Liver (tissue), 7 donors: ENCODE measurements at regions not wholly inside any gene's neighbourhood (a gene's known extent, or its start where the extent isn't known, plus 50 kb on each side); places are given as distances from the start of the nearest gene placed in this dataset.
A peak's percentile ranks its signal among the peaks of the same experiment; 100 is the strongest.

Experiments
- DNase-seq: peaks from one replicate; pipeline ENCODE4 v3.0.0-alpha.2; 2017; ENCODE audit warnings: low spot score
- H3K27ac ChIP-seq, 2 donors: one replicate each; pipeline ENCODE4 v1.7.0; 2013; ENCODE audit warnings: inconsistent platforms in 2 of 2, low read length in 2 of 2, control low read depth in 1 of 2, low read depth in 1 of 2, mild to moderate bottlenecking in 1 of 2
- H3K27me3 ChIP-seq, 4 donors: one replicate each; pipeline versions ENCODE4 v1.6.1 to v1.7.0; 2013; ENCODE audit warnings: low read length in 3 of 4, inconsistent platforms in 1 of 4, mild to moderate bottlenecking in 1 of 4, moderate library complexity in 1 of 4; ENCODE audit not compliant: control insufficient read depth in 4 of 4, insufficient read depth in 4 of 4
- H3K36me3 ChIP-seq, 4 donors: one replicate each; pipeline versions ENCODE4 v1.6.1 to v1.7.0; 2013; ENCODE audit warnings: low read length in 3 of 4, mild to moderate bottlenecking in 3 of 4, low read depth in 1 of 4, moderate library complexity in 1 of 4; ENCODE audit not compliant: control insufficient read depth in 4 of 4, insufficient read depth in 3 of 4
- H3K4me1 ChIP-seq, 4 donors: one replicate each; pipeline versions ENCODE4 v1.6.1 to v1.7.0; 2013; ENCODE audit warnings: low read length in 3 of 4, mild to moderate bottlenecking in 3 of 4, moderate library complexity in 1 of 4; ENCODE audit not compliant: control insufficient read depth in 4 of 4, insufficient read depth in 4 of 4
- H3K4me3 ChIP-seq, 3 donors: one replicate each; pipeline versions ENCODE4 v1.6.1 to v1.7.0; 2013; ENCODE audit warnings: low read length in 3 of 3, control low read depth in 1 of 3, low read depth in 1 of 3, mild to moderate bottlenecking in 1 of 3
- H3K9ac ChIP-seq, 2 donors: one replicate each; pipeline ENCODE4 v1.7.0; 2013; ENCODE audit warnings: low read length in 2 of 2, mild to moderate bottlenecking in 2 of 2, moderate library complexity in 2 of 2, control low read depth in 1 of 2, low read depth in 1 of 2
- H3K9me3 ChIP-seq, 4 donors: one replicate each; pipeline versions ENCODE4 v1.6.1 to v1.7.0; 2013; ENCODE audit warnings: low read length in 3 of 4; ENCODE audit not compliant: control insufficient read depth in 4 of 4
- ATF3 ChIP-seq: IDR thresholded peaks from 2 replicates; pipeline ENCODE4 v1.6.1; 2016; ENCODE audit warnings: antibody characterized with exemption
- CTCF ChIP-seq: fragments of 150-350 bp; IDR thresholded peaks from 2 replicates; pipeline ENCODE4 v1.5.1; 2017; ENCODE audit warnings: improper control_type of control experiment, low read depth, low read length; ENCODE audit not compliant: missing input control
- EGR1 ChIP-seq, 2 donors: IDR thresholded peaks; 2 replicates each; pipeline ENCODE4 v1.6.1; 2016 to 2018; ENCODE audit warnings: antibody characterized with exemption in 2 of 2, low read depth in 2 of 2
- FOXA1 ChIP-seq: IDR thresholded peaks from 2 replicates; pipeline ENCODE4 v1.6.1; 2016; ENCODE audit warnings: antibody characterized with exemption
- FOXA2 ChIP-seq: IDR thresholded peaks from 2 replicates; pipeline ENCODE4 v1.6.1; 2016; ENCODE audit warnings: antibody characterized with exemption
- GABPA ChIP-seq, 2 donors: IDR thresholded peaks in 1 of 2; conservative IDR thresholded peaks in 1 of 2; 2 replicates each; pipeline ENCODE4 v1.6.1; 2016; ENCODE audit warnings: antibody characterized with exemption in 2 of 2, mild to moderate bottlenecking in 1 of 2, moderate library complexity in 1 of 2
- HNF4A ChIP-seq, 2 donors: conservative IDR thresholded peaks; 2 replicates each; pipeline ENCODE4 v1.6.1; 2016; ENCODE audit warnings: antibody characterized with exemption in 2 of 2, mild to moderate bottlenecking in 2 of 2
- HNF4G ChIP-seq: IDR thresholded peaks from 2 replicates; pipeline ENCODE4 v1.6.1; 2016; ENCODE audit warnings: antibody characterized with exemption
- JUND ChIP-seq, 2 donors: IDR thresholded peaks; 2 replicates each; pipeline ENCODE4 v1.6.1; 2016; ENCODE audit warnings: antibody characterized with exemption in 2 of 2
- MAX ChIP-seq: IDR thresholded peaks from 2 replicates; pipeline ENCODE4 v1.6.1; 2016; ENCODE audit warnings: antibody characterized with exemption
- NR2F2 ChIP-seq: IDR thresholded peaks from 2 replicates; pipeline ENCODE4 v1.6.1; 2016; ENCODE audit warnings: antibody characterized with exemption
- RAD21 ChIP-seq, 2 donors: IDR thresholded peaks; 2 replicates each; pipeline ENCODE4 v1.6.1; 2016; ENCODE audit warnings: antibody characterized with exemption in 2 of 2, mild to moderate bottlenecking in 2 of 2
- REST ChIP-seq: IDR thresholded peaks from 2 replicates; pipeline ENCODE4 v1.6.1; 2016; ENCODE audit warnings: antibody characterized with exemption, mild to moderate bottlenecking
- RXRA ChIP-seq, 2 donors: IDR thresholded peaks; 2 replicates each; pipeline ENCODE4 v1.6.1; 2017 to 2018; ENCODE audit warnings: antibody characterized with exemption in 2 of 2, mild to moderate bottlenecking in 1 of 2
- SP1 ChIP-seq: IDR thresholded peaks from 2 replicates; pipeline ENCODE4 v1.6.1; 2018; ENCODE audit warnings: antibody characterized with exemption, mild to moderate bottlenecking
- TAF1 ChIP-seq: conservative IDR thresholded peaks from 2 replicates; pipeline ENCODE4 v1.6.1; 2016; ENCODE audit warnings: antibody characterized with exemption, mild to moderate bottlenecking
- YY1 ChIP-seq: IDR thresholded peaks from 2 replicates; pipeline ENCODE4 v1.6.1; 2016; ENCODE audit warnings: antibody characterized with exemption, mild to moderate bottlenecking
- ZBTB33 ChIP-seq: IDR thresholded peaks from 2 replicates; pipeline ENCODE4 v1.6.1; 2016; ENCODE audit warnings: antibody characterized with exemption
- donor health status: healthy.
- donor health status: healthy.
- donor health status: healthy.
- donor health status: healthy.

- TF ChIP-seq MAX, result peak; percentile 92
- TF ChIP-seq JUND (IDR thresholded peaks at IDR 0.05), result peak; percentile 94 to 98
- peak; percentile 97 to 98 for TF ChIP-seq HNF4A (conservative IDR thresholded peaks at IDR 0.05)
- peak; percentile 96 for TF ChIP-seq FOXA1
- TF ChIP-seq RXRA (IDR thresholded peaks at IDR 0.05), result peak; percentile 95 to 98
- peak; percentile 88 for TF ChIP-seq ZBTB33
- peak; percentile 69 to 74 for TF ChIP-seq RAD21 (IDR thresholded peaks at IDR 0.05)
These were observed 212.0 kb upstream of the SGK1 start (continued) for GRCh38 chr6:134529921-134530320.

GRCh38 chr6:134529305-134529704 lies 211.4 kb upstream of the SGK1 start:
- no peaks in the 10 kb centered on the region for H3K27me3 ChIP-seq
- DNase-seq, result no peak
- TF ChIP-seq HNF4G (no peak), ATF3 (no peak), TAF1 (no peak), CTCF (no peak), GABPA (IDR thresholded peaks at IDR 0.05 in 1 of 2, conservative IDR thresholded peaks at IDR 0.05 in 1 of 2) (no peak), RXRA (IDR thresholded peaks at IDR 0.05) (no peak), MAX (no peak), ZBTB33 (no peak), SP1 (no peak), FOXA2 (no peak), NR2F2 (no peak), FOXA1 (no peak), JUND (IDR thresholded peaks at IDR 0.05) (no peak), EGR1 (IDR thresholded peaks at IDR 0.05; ENCODE audit: low read depth in 2 of 2) (no peak), YY1 (no peak), HNF4A (conservative IDR thresholded peaks at IDR 0.05) (no peak), RAD21 (IDR thresholded peaks at IDR 0.05) (no peak), REST (no peak)
- H3K36me3 ChIP-seq, result no peaks in the 10 kb centered on the region
- H3K4me1 ChIP-seq, result peaks cover 5 to 10% (median 8%) of the 10 kb centered on the region in 4 donors
- peak overlapping the region; percentile 68 to 87 for H3K27ac ChIP-seq
- peak overlapping the region in 1 of 2 donors; percentile 46 for H3K9ac ChIP-seq
- H3K4me3 ChIP-seq, result no peak overlapping the region
- H3K9me3 ChIP-seq, result no peaks in the 10 kb centered on the region
